H1 (cell line): ENCODE measurements at regions not wholly inside any gene's neighbourhood (a gene's known extent, or its start where the extent isn't known, plus 50 kb on each side); places are given as distances from the start of the nearest gene placed in this dataset.

Source experiments
- JUND ChIP-seq: IDR thresholded peaks from 2 replicates; pipeline ENCODE4 v1.6.1; 2011; ENCODE audit warnings: mild to moderate bottlenecking, improper control_type of control experiment, low read length
- RNF2 ChIP-seq: fragments of 200-900, 300-1000 bp; sonication (generic); IDR thresholded peaks from 2 replicates; pipeline ENCODE4 v1.7.1; 2016; ENCODE audit warnings: borderline replicate concordance, low read depth, mild to moderate bottlenecking, antibody characterized with exemption, low read length; ENCODE audit not compliant: poor library complexity, severe bottlenecking; ENCODE audit errors: missing control alignments
- TF ChIP-seq, protein P1 (sequence below): IDR thresholded peaks from 2 replicates; pipeline ENCODE4 v1.6.1; 2011; ENCODE audit warnings: low read length, improper control_type of control experiment

DNA sequence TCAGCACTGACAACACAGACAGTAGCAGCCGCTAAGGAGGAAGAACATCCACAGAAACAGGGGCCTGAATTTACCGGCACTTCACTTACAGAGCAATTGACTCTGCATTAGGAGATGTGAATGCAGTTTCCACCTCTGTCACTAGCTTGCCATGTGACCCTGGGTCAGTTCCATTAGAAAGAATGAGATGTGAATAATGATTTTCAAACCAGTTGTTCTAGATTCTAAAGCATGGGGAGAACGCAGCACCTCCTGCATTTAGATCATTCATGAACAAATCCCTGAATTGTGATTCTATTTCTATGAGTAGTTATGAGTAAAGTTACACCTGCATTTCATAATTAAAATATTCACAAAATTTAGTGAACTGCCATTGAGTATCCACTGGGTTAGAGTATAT, 197.3 kb upstream of the EXOC2 start (continued):
- TF ChIP-seq JUND (no peak), RNF2 (no peak)
- TF ChIP-seq, protein P1, sequence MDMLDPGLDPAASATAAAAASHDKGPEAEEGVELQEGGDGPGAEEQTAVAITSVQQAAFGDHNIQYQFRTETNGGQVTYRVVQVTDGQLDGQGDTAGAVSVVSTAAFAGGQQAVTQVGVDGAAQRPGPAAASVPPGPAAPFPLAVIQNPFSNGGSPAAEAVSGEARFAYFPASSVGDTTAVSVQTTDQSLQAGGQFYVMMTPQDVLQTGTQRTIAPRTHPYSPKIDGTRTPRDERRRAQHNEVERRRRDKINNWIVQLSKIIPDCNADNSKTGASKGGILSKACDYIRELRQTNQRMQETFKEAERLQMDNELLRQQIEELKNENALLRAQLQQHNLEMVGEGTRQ, result no peak
